Activated T-cell treated with anti-CD3 and anti-CD28 coated beads, Interleukin-2, amount 50 U/mL, for 4 hours (primary cell): ENCODE measurements at regions not wholly inside any gene's neighbourhood (a gene's known extent, or its start where the extent isn't known, plus 50 kb on each side); places are given as distances from the start of the nearest gene placed in this dataset.
"Not testable (repeated sequence)": the region's sequence is repeated elsewhere in the genome, so short reads cannot be mapped to it uniquely, and the experiment has no call there.

Experiments
- ATAC-seq, 2 donors: fragments of 200-7000 bp; cut with Tn5 transposase; one replicate each; pipeline ENCODE4 v1.10.0; 2021
- DNase-seq: peaks from one replicate; pipeline ENCODE4 v3.0.0-alpha.2; 2020
- H3K27me3 Mint-ChIP-seq: one replicate; pipeline ENCODE4 v1.8.0; 2021; ENCODE audit warnings: low read depth, mixed read lengths
- H3K36me3 Mint-ChIP-seq: one replicate; pipeline ENCODE4 v1.8.0; 2022; ENCODE audit warnings: mixed read lengths; ENCODE audit not compliant: insufficient read depth
- H3K4me1 Mint-ChIP-seq: one replicate; pipeline ENCODE4 v1.8.0; 2021; ENCODE audit warnings: low read depth, mixed read lengths
- H3K4me3 Mint-ChIP-seq: one replicate; pipeline ENCODE4 v1.8.0; 2021; ENCODE audit warnings: mild to moderate bottlenecking, moderate library complexity, mixed read lengths
- H3K9me3 Mint-ChIP-seq: one replicate; pipeline ENCODE4 v1.8.0; 2021; ENCODE audit warnings: mixed read lengths

- H3K36me3 Mint-ChIP-seq = no peaks in the 10 kb centered on the region
Observed at GRCh38 chr4:128649575-128650205, 159.8 kb upstream of the JADE1 start.

DNA sequence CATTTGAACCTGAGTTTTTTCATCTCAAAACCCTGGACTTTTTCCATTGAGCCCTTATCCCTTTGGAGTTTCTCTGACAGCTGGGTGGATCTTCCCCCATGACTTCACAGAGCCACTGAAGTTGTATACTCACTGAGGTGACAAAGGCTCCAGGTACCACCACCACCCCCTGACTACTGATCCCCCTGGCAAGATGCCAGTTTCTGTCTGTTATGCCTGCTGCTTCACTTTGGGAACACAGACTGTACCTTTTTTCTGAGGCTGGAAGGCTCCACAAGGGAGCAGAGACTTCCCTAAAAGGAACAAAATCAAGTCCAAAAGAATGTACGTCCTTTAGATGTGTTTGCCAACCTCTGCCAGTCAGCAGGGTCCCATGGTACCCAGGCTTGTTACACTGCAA is 160.3 kb upstream of the JADE1 start:
- Mint-ChIP-seq H3K4me3 (no peak overlapping the region), H3K4me1 (no peaks in the 10 kb centered on the region)

More at GRCh38 chr4:128649575-128650205, 159.8 kb upstream of the JADE1 start:
- Mint-ChIP-seq H3K9me3 (peaks cover 1% of the 10 kb centered on the region), H3K4me1 (no peaks in the 10 kb centered on the region), H3K27me3 (peaks cover 15% of the 10 kb centered on the region), H3K4me3 (no peak overlapping the region)
- DNase-seq (no peak), ATAC-seq (no peak)

GRCh38 chr4:128648021-128648420 is 161.5 kb upstream of the JADE1 start:
- H3K4me1 Mint-ChIP-seq = no peaks in the 10 kb centered on the region

More for the DNA sequence above, 160.3 kb upstream of the JADE1 start:
- DNase-seq = no peak
- Mint-ChIP-seq H3K9me3 (no peaks in the 10 kb centered on the region), H3K27me3 (peaks cover 15% of the 10 kb centered on the region), H3K36me3 (no peaks in the 10 kb centered on the region)
- ATAC-seq = no peak

DNA sequence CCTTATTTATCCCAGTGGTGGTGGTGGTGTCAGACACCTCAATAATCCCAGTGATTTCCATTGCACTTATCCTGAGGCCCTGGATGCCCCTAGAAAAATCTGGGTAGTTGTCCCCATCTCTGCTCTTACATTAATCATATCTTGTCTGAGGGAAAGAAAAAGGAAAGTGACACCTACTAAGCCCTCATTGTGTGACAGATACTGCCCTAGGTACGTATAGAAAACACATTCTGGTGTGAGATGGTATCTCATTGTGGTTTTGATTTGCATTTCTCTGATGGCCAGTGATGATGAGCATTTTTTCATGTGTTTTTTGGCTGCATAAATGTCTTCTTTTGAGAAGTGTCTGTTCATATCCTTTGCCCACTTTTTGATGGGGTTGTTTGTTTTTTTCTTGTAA is 162.6 kb upstream of the JADE1 start:
- ATAC-seq, H3K4me3 Mint-ChIP-seq, H3K4me1 Mint-ChIP-seq: not testable (repeated sequence)

More at GRCh38 chr4:128648021-128648420, 161.5 kb upstream of the JADE1 start:
- ATAC-seq = no peak
- Mint-ChIP-seq H3K27me3 (peaks cover 15% of the 10 kb centered on the region), H3K4me3 (no peak overlapping the region), H3K9me3 (no peaks in the 10 kb centered on the region), H3K36me3 (no peaks in the 10 kb centered on the region)
- DNase-seq = no peak

GRCh38 chr4:128644693-128645654 is 164.5 kb upstream of the JADE1 start:
- H3K4me3 Mint-ChIP-seq, H3K9me3 Mint-ChIP-seq, DNase-seq, ATAC-seq, H3K36me3 Mint-ChIP-seq, H3K4me1 Mint-ChIP-seq: not testable (repeated sequence)
- H3K27me3 Mint-ChIP-seq = peaks cover 12% of the 10 kb centered on the region

More for the DNA sequence above, 162.6 kb upstream of the JADE1 start:
- peaks cover 12% of the 10 kb centered on the region for H3K27me3 Mint-ChIP-seq
- H3K9me3 Mint-ChIP-seq, H3K36me3 Mint-ChIP-seq, DNase-seq: not testable (repeated sequence)

DNA sequence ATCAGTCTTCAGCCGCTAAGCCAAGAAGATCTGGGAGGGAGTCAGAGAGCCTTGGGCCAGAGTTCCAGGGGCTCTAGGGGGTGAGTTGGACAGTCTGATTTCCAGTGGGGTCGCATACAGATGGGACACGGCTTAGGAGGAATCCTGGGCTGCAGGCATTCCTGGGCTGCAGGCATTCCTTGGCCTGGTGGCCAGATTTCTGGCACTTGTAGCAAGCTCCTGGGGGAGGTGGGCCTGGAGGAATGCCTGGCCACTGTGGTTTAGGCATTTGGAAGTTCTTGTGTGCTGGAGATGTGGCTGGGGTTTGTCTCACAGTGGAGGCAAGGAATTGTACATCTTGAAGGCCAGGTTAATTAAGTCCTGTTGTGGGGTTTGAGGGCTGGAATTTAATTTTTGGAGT is 165.4 kb upstream of the JADE1 start:
- not testable (repeated sequence) for H3K27me3 Mint-ChIP-seq, H3K9me3 Mint-ChIP-seq, H3K36me3 Mint-ChIP-seq, DNase-seq, H3K4me3 Mint-ChIP-seq, H3K4me1 Mint-ChIP-seq, ATAC-seq

GRCh38 chr4:128641566-128641965 is 167.9 kb upstream of the JADE1 start:
- ATAC-seq, H3K36me3 Mint-ChIP-seq, DNase-seq, H3K4me3 Mint-ChIP-seq, H3K27me3 Mint-ChIP-seq, H3K9me3 Mint-ChIP-seq, H3K4me1 Mint-ChIP-seq: not testable (repeated sequence)

DNA sequence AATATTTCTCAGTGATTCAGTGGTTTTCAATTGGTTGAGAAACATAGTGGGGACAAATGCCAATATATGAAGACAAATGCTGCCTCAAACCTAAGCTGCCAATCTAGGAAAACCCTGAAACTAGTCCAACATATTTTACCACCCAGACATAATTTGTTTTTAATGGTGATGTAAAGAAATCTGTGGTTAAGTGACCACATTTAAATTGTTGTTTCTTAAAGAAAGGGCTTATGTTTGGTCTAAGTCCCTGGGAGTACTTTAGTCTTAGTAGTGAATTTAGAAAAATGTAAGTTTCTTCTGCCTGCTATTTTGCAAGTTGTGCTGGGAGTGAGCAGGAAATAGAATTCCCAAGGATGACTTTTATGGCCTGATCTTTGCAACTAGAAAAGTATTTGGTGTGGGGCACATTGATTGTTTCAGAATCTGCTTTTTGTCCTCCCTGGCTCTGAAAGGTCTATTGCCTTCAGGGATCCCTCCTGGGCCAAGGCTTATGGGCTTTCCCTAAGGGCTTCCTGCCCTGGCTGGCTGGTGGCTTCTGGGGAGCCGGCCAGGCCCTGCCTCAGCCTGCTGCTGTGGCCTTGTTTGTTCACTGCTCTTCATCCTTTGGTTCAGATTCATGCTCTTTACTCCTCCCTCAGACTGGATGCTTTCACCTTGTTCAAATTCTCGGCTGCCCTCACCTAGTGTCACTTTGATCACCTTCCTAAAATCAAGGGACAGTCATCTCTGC is 169.8 kb upstream of the JADE1 start:
- no peak overlapping the region for H3K4me3 Mint-ChIP-seq
- no peaks in the 10 kb centered on the region for H3K36me3 Mint-ChIP-seq
- ATAC-seq (no peak), DNase-seq (no peak)
- H3K27me3 Mint-ChIP-seq = no peaks in the 10 kb centered on the region
- H3K4me1 Mint-ChIP-seq = no peaks in the 10 kb centered on the region
- no peaks in the 10 kb centered on the region for H3K9me3 Mint-ChIP-seq

GRCh38 chr4:128636906-128637305 is 172.6 kb upstream of the JADE1 start:
- H3K36me3 Mint-ChIP-seq = no peaks in the 10 kb centered on the region
- H3K9me3 Mint-ChIP-seq = no peaks in the 10 kb centered on the region
- ATAC-seq = no peak
- no peak for DNase-seq
- no peaks in the 10 kb centered on the region for H3K4me1 Mint-ChIP-seq
- no peak overlapping the region for H3K4me3 Mint-ChIP-seq
- H3K27me3 Mint-ChIP-seq = no peaks in the 10 kb centered on the region

- H3K4me1 Mint-ChIP-seq = no peaks in the 10 kb centered on the region
- H3K4me3 Mint-ChIP-seq = no peak overlapping the region
- DNase-seq (no peak), ATAC-seq (no peak)
- H3K36me3 Mint-ChIP-seq = no peaks in the 10 kb centered on the region
- H3K9me3 Mint-ChIP-seq = no peaks in the 10 kb centered on the region
- H3K27me3 Mint-ChIP-seq = no peaks in the 10 kb centered on the region
Observed at GRCh38 chr4:128635955-128636560, 173.4 kb upstream of the JADE1 start.

GRCh38 chr4:128635141-128635954 is 174.2 kb upstream of the JADE1 start:
- Mint-ChIP-seq H3K9me3 (no peaks in the 10 kb centered on the region), H3K4me1 (no peaks in the 10 kb centered on the region), H3K4me3 (no peak overlapping the region), H3K36me3 (no peaks in the 10 kb centered on the region), H3K27me3 (no peaks in the 10 kb centered on the region)
- ATAC-seq (no peak), DNase-seq (no peak)

DNA sequence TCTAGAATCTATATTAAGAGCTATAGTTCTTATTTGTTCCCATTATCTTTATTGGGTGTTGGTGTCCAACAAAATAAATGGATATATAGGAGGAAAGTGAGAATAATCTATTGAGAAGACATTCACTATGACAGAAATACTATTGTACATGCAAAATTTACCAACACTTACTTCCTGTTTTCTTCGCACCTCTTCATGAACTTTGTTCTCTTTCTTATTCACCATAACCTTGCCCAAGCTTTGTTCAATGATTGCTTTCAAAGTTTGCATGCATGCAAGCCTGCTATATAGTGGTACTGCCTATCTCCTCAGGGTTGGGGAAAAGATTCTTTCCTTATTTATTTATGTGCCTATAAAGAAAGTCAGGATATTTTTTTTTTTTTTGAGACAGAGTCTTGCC is 176.4 kb upstream of the JADE1 start:
- Mint-ChIP-seq H3K36me3 (no peaks in the 10 kb centered on the region), H3K9me3 (no peaks in the 10 kb centered on the region), H3K4me3 (no peak overlapping the region), H3K27me3 (no peaks in the 10 kb centered on the region), H3K4me1 (no peaks in the 10 kb centered on the region)
- DNase-seq (no peak), ATAC-seq (no peak)

- DNase-seq (no peak), ATAC-seq (no peak)
- Mint-ChIP-seq H3K36me3 (no peaks in the 10 kb centered on the region), H3K9me3 (no peaks in the 10 kb centered on the region), H3K27me3 (no peaks in the 10 kb centered on the region), H3K4me1 (no peaks in the 10 kb centered on the region), H3K4me3 (no peak overlapping the region)
Observed at GRCh38 chr4:128630871-128631270, 178.6 kb upstream of the JADE1 start.
